Suprapubic skin (tissue), 4 donors: ENCODE measurements at regions not wholly inside any gene's neighbourhood (a gene's known extent, or its start where the extent isn't known, plus 50 kb on each side); places are given as distances from the start of the nearest gene placed in this dataset.

Source experiments
- DNase-seq, 2 donors: peaks; one replicate each; pipeline ENCODE4 v3.0.0-alpha.2; 2019; ENCODE audit warnings: low spot score in 2 of 2
- H3K27ac ChIP-seq: fragments of 200-600 bp; sonication (generic); one replicate; pipeline ENCODE4 v1.5.1; 2019
- H3K27me3 ChIP-seq: fragments of 200-600 bp; sonication (generic); one replicate; pipeline ENCODE4 v1.5.1; 2019
- H3K36me3 ChIP-seq: fragments of 200-600 bp; sonication (generic); one replicate; pipeline ENCODE4 v1.5.1; 2019
- H3K4me1 ChIP-seq: fragments of 200-600 bp; sonication (generic); one replicate; pipeline ENCODE4 v1.5.1; 2019
- H3K4me3 ChIP-seq: fragments of 200-600 bp; sonication (generic); one replicate; pipeline ENCODE4 v1.5.1; 2019; ENCODE audit warnings: mild to moderate bottlenecking
- H3K9me3 ChIP-seq: fragments of 200-600 bp; sonication (generic); one replicate; pipeline ENCODE4 v1.5.1; 2019
- CTCF ChIP-seq, 2 donors: fragments of 200-600 bp in 1 of 2; fragments of 450-650 bp in 1 of 2; sonication (generic) in 1 of 2; IDR thresholded peaks; one replicate each; pipeline ENCODE4 v1.5.1; 2016 to 2019; ENCODE audit warnings: antibody characterized with exemption in 2 of 2, mild to moderate bottlenecking in 1 of 2, moderate library complexity in 1 of 2
- EP300 ChIP-seq: sonication (generic); formaldehyde crosslinking; IDR thresholded peaks from one replicate; pipeline ENCODE4 v1.6.1; 2017; ENCODE audit warnings: antibody characterized with exemption
- POLR2A ChIP-seq, 2 donors: fragments of 450-650 bp; IDR thresholded peaks; one replicate each; pipeline ENCODE4 v1.6.1; 2017; ENCODE audit warnings: antibody characterized with exemption in 2 of 2, mild to moderate bottlenecking in 2 of 2, moderate library complexity in 2 of 2
- POLR2AphosphoS5 ChIP-seq, 3 donors: sonication (generic); formaldehyde crosslinking; IDR thresholded peaks; one replicate each; pipeline ENCODE4 v1.6.1; 2017; ENCODE audit warnings: antibody characterized with exemption in 3 of 3
- WGBS: methylation state at CpG from one replicate; pipeline ENCODE4 v1.1.5; 2018; 5-methylcytosine and 5-hydroxymethylcytosine counted together

- H3K4me3 ChIP-seq: no peak overlapping the region
- 62% methylated on average over 5 of the region's 5 CpGs for WGBS
- no peaks in the 10 kb centered on the region for H3K9me3 ChIP-seq
- no peak for DNase-seq
- no peaks in the 10 kb centered on the region for H3K4me1 ChIP-seq
- H3K27ac ChIP-seq: no peak overlapping the region
- no peaks in the 10 kb centered on the region for H3K27me3 ChIP-seq
- no peaks in the 10 kb centered on the region for H3K36me3 ChIP-seq
- no peak for TF ChIP-seq EP300
- no peak for TF ChIP-seq POLR2AphosphoS5 (IDR thresholded peaks at IDR 0.05)
- TF ChIP-seq POLR2A (IDR thresholded peaks at IDR 0.05): no peak
- no peak for TF ChIP-seq CTCF (IDR thresholded peaks at IDR 0.05)
Measured at GRCh38 chr2:235129850-235130249, 178.0 kb downstream of the SH3BP4 start.

- WGBS: 93% methylated on average over 21 of the region's 21 CpGs
- Histone ChIP-seq H3K9me3 (no peaks in the 10 kb centered on the region), H3K36me3 (no peaks in the 10 kb centered on the region), H3K4me3 (no peak overlapping the region), H3K4me1 (no peaks in the 10 kb centered on the region), H3K27ac (no peak overlapping the region), H3K27me3 (no peaks in the 10 kb centered on the region)
- DNase-seq: no peak
- TF ChIP-seq POLR2AphosphoS5 (IDR thresholded peaks at IDR 0.05) (no peak), EP300 (no peak), CTCF (IDR thresholded peaks at IDR 0.05) (no peak), POLR2A (IDR thresholded peaks at IDR 0.05) (no peak)
Measured at GRCh38 chr2:235131334-235132305, 179.8 kb downstream of the SH3BP4 start.

GRCh38 chr2:235132651-235133050, 180.8 kb downstream of the SH3BP4 start:
- H3K9me3 ChIP-seq: no peaks in the 10 kb centered on the region
- no peaks in the 10 kb centered on the region for H3K36me3 ChIP-seq
- no peak for DNase-seq
- WGBS: 89% methylated on average over 2 of the region's 2 CpGs
- no peak overlapping the region for H3K4me3 ChIP-seq
- H3K27ac ChIP-seq: no peak overlapping the region
- no peaks in the 10 kb centered on the region for H3K27me3 ChIP-seq
- TF ChIP-seq CTCF (IDR thresholded peaks at IDR 0.05) (no peak), POLR2AphosphoS5 (IDR thresholded peaks at IDR 0.05) (no peak), EP300 (no peak), POLR2A (IDR thresholded peaks at IDR 0.05) (no peak)
- H3K4me1 ChIP-seq: no peaks in the 10 kb centered on the region

GRCh38 chr2:235133837-235134236, 182.0 kb downstream of the SH3BP4 start:
- Histone ChIP-seq H3K36me3 (no peaks in the 10 kb centered on the region), H3K27ac (no peak overlapping the region), H3K4me3 (no peak overlapping the region), H3K9me3 (no peaks in the 10 kb centered on the region), H3K27me3 (no peaks in the 10 kb centered on the region), H3K4me1 (no peaks in the 10 kb centered on the region)
- TF ChIP-seq POLR2A (IDR thresholded peaks at IDR 0.05) (no peak), EP300 (no peak), CTCF (IDR thresholded peaks at IDR 0.05) (no peak), POLR2AphosphoS5 (IDR thresholded peaks at IDR 0.05) (no peak)
- WGBS: 92% methylated on average over 2 of the region's 2 CpGs
- DNase-seq: no peak

GRCh38 chr2:235134420-235134819, 182.6 kb downstream of the SH3BP4 start:
- Histone ChIP-seq H3K27ac (no peak overlapping the region), H3K4me3 (no peak overlapping the region), H3K9me3 (no peaks in the 10 kb centered on the region), H3K4me1 (no peaks in the 10 kb centered on the region), H3K27me3 (no peaks in the 10 kb centered on the region), H3K36me3 (no peaks in the 10 kb centered on the region)
- DNase-seq: no peak
- TF ChIP-seq EP300: no peak
- no peak for TF ChIP-seq POLR2A (IDR thresholded peaks at IDR 0.05)
- TF ChIP-seq CTCF (IDR thresholded peaks at IDR 0.05): no peak
- no peak for TF ChIP-seq POLR2AphosphoS5 (IDR thresholded peaks at IDR 0.05)
- 81% methylated on average over 3 of the region's 3 CpGs for WGBS
